Fibroblast of villous mesenchyme (primary cell): ENCODE measurements at regions not wholly inside any gene's neighbourhood (a gene's known extent, or its start where the extent isn't known, plus 50 kb on each side); places are given as distances from the start of the nearest gene placed in this dataset.

Experiments used
- DNase-seq: peaks from one replicate; pipeline ENCODE4 v3.0.0-alpha.2; 2010; ENCODE audit warnings: low read depth
- H3K4me3 ChIP-seq: 2 replicates; pipeline ENCODE4 v1.5.1; 2011; ENCODE audit warnings: low read depth, mild to moderate bottlenecking, low read length
- CTCF ChIP-seq: IDR thresholded peaks from 2 replicates; pipeline ENCODE4 v1.5.1; 2012; ENCODE audit warnings: low read depth, mild to moderate bottlenecking, low read length; ENCODE audit not compliant: insufficient read depth

- no peak overlapping the region for H3K4me3 ChIP-seq
- no peak for DNase-seq
- TF ChIP-seq CTCF = no peak
Observed at GRCh38 chr6:21994821-21995220, 302.0 kb downstream of the PRL start.

- no peak for TF ChIP-seq CTCF
- H3K4me3 ChIP-seq = no peak overlapping the region
- DNase-seq = no peak
Observed at GRCh38 chr6:21995318-21995717, 301.5 kb downstream of the PRL start.

GRCh38 chr6:21996425-21997118 lies 300.3 kb downstream of the PRL start:
- no peak for TF ChIP-seq CTCF
- H3K4me3 ChIP-seq = no peak overlapping the region
- no peak for DNase-seq

GRCh38 chr6:21997119-21998037 lies 299.5 kb downstream of the PRL start:
- no peak overlapping the region for H3K4me3 ChIP-seq
- no peak for DNase-seq
- no peak for TF ChIP-seq CTCF

- DNase-seq = no peak
- TF ChIP-seq CTCF = no peak
- H3K4me3 ChIP-seq = no peak overlapping the region
Observed at GRCh38 chr6:21998582-21998981, 298.3 kb downstream of the PRL start.

DNA sequence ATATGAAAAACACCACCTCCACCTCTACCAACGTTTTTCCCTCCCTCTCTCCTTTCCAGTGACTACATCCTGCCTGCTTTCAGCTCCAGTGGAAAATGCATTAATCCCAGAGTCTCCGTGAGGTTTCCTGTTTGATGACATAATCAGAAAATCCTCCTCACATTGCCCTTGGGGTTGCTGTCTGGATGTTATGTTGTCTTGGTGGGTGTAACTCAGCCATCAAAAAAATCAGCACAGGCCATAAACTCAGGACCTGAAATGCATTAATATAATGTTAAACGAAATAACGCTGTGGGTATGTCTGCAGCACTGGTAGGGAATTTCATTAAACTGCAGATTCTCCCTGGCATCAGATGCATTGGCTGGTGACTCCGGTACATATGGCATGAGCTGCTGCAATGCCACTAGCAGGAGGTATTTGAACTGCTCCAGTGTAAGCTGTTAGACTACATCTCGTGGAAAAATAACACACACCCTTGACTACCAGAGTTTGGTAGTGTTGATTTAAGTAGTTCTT lies 297.8 kb downstream of the PRL start:
- H3K4me3 ChIP-seq = no peak overlapping the region
- no peak for TF ChIP-seq CTCF
- DNase-seq = peak; percentile 71
